ENCODE measurements at regions not wholly inside any gene's neighbourhood (a gene's known extent, or its start where the extent isn't known, plus 50 kb on each side); places are given as distances from the start of the nearest gene placed in this dataset.

DNA sequence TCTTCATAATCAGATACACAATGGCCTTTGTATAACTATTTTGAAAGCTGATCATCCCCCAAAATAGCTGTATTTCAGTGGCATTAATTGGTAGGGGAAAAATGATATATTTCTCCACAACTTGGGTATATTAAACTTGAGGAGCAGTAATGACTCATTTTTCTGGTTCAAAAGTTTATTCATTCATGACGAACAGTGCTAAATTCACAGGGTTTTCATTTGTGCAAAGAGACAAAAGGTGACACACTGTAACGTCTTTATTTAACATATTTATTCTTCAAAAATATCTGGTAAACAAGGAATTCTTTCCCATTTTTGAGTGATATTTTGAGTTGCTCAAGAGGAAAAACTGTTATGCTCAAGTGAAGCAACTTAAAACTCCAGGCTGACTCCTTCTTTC, 415.5 kb upstream of the SOX5 start:
- Mint-ChIP-seq H3K27me3 (ENCODE audit: unreplicated experiment) (no peaks in the 10 kb centered on the region), H3K4me3 (ENCODE audit: unreplicated experiment) (no peak overlapping the region), H3K4me1 (ENCODE audit: unreplicated experiment) (peaks cover 7% of the 10 kb centered on the region), H3K36me3 (ENCODE audit: low read depth, unreplicated experiment) (no peaks in the 10 kb centered on the region), H3K27ac (ENCODE audit: unreplicated experiment) (no peak overlapping the region), H3K9me3 (ENCODE audit: unreplicated experiment) (no peaks in the 10 kb centered on the region)
- DNase-seq (ENCODE audit: low spot score): no peak
- TF ChIP-seq, protein P1, sequence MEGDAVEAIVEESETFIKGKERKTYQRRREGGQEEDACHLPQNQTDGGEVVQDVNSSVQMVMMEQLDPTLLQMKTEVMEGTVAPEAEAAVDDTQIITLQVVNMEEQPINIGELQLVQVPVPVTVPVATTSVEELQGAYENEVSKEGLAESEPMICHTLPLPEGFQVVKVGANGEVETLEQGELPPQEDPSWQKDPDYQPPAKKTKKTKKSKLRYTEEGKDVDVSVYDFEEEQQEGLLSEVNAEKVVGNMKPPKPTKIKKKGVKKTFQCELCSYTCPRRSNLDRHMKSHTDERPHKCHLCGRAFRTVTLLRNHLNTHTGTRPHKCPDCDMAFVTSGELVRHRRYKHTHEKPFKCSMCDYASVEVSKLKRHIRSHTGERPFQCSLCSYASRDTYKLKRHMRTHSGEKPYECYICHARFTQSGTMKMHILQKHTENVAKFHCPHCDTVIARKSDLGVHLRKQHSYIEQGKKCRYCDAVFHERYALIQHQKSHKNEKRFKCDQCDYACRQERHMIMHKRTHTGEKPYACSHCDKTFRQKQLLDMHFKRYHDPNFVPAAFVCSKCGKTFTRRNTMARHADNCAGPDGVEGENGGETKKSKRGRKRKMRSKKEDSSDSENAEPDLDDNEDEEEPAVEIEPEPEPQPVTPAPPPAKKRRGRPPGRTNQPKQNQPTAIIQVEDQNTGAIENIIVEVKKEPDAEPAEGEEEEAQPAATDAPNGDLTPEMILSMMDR (IDR thresholded peaks at IDR 0.05; ENCODE audit: unreplicated experiment): no peak

DNA sequence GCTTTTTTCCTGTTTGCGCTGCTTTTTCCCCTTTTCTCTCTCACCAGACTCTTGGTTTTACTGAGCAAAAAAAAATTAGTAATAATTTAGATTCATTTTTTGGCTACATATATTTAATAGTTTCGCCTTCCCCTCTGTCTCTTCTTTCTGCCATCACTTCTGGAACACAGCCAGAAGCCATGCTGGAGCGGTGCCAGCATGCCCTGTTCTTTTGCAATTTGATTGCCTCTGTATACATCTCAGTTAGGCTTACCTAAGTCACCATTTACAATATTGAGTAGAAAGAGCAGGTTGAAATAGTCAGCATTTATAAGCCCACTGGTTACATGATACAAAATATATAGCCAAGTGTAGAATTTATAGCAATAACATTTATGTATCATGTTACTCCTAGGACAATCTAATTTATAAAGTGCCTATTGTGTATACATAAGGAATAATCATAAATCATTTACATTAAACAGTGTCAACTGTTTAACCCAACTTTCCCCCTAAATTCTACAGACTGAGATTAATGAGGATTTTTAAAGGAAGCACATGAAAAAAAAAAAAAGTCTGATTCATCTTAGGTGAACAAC, 413.8 kb upstream of the SOX5 start:
- no peak for DNase-seq (ENCODE audit: low spot score)
- H3K27ac Mint-ChIP-seq (ENCODE audit: unreplicated experiment): no peak overlapping the region
- TF ChIP-seq, protein P1 (IDR thresholded peaks at IDR 0.05; ENCODE audit: unreplicated experiment): no peak
- H3K27me3 Mint-ChIP-seq (ENCODE audit: unreplicated experiment): no peaks in the 10 kb centered on the region
- no peaks in the 10 kb centered on the region for H3K36me3 Mint-ChIP-seq (ENCODE audit: low read depth, unreplicated experiment)
- no peak overlapping the region for H3K4me3 Mint-ChIP-seq (ENCODE audit: unreplicated experiment)
- peaks cover 7% of the 10 kb centered on the region for H3K4me1 Mint-ChIP-seq (ENCODE audit: unreplicated experiment)
- no peaks in the 10 kb centered on the region for H3K9me3 Mint-ChIP-seq (ENCODE audit: unreplicated experiment)

GRCh38 chr12:24361877-24362580, 412.6 kb upstream of the SOX5 start:
- no peak overlapping the region for H3K4me3 Mint-ChIP-seq (ENCODE audit: unreplicated experiment)
- H3K36me3 Mint-ChIP-seq (ENCODE audit: low read depth, unreplicated experiment): no peaks in the 10 kb centered on the region
- H3K27me3 Mint-ChIP-seq (ENCODE audit: unreplicated experiment): no peaks in the 10 kb centered on the region
- no peak for DNase-seq (ENCODE audit: low spot score)
- H3K4me1 Mint-ChIP-seq (ENCODE audit: unreplicated experiment): peaks cover 7% of the 10 kb centered on the region
- no peak overlapping the region for H3K27ac Mint-ChIP-seq (ENCODE audit: unreplicated experiment)
- TF ChIP-seq, protein P1 (IDR thresholded peaks at IDR 0.05; ENCODE audit: unreplicated experiment): no peak
- no peaks in the 10 kb centered on the region for H3K9me3 Mint-ChIP-seq (ENCODE audit: unreplicated experiment)

DNA sequence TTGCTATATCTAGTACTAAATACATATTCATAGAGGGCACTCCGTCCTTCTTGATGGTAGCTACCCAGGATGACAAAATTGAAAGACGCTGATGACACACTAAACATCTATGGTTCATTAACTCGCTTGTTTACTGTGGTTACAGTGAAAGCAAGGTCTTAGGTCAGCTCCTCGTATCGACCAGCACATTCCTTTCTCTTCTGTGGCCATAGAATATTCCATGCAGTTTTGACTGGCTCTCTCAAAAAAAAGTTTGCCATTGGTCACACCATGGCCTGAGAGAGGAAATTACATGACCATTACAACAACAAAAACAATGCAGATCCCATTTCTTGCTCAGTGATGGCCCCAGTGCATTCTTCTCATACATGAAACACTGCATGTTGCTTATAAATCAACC, 411.4 kb upstream of the SOX5 start:
- Mint-ChIP-seq H3K4me3 (ENCODE audit: unreplicated experiment) (no peak overlapping the region), H3K36me3 (ENCODE audit: low read depth, unreplicated experiment) (no peaks in the 10 kb centered on the region), H3K4me1 (ENCODE audit: unreplicated experiment) (peaks cover 7% of the 10 kb centered on the region), H3K27me3 (ENCODE audit: unreplicated experiment) (no peaks in the 10 kb centered on the region), H3K9me3 (ENCODE audit: unreplicated experiment) (no peaks in the 10 kb centered on the region), H3K27ac (ENCODE audit: unreplicated experiment) (no peak overlapping the region)
- DNase-seq (ENCODE audit: low spot score): no peak
- TF ChIP-seq, protein P1 (IDR thresholded peaks at IDR 0.05; ENCODE audit: unreplicated experiment): no peak

- H3K4me3 Mint-ChIP-seq (ENCODE audit: unreplicated experiment): no peak overlapping the region
- peaks cover 7% of the 10 kb centered on the region for H3K4me1 Mint-ChIP-seq (ENCODE audit: unreplicated experiment)
- no peaks in the 10 kb centered on the region for H3K27me3 Mint-ChIP-seq (ENCODE audit: unreplicated experiment)
- H3K27ac Mint-ChIP-seq (ENCODE audit: unreplicated experiment): no peak overlapping the region
- no peaks in the 10 kb centered on the region for H3K36me3 Mint-ChIP-seq (ENCODE audit: low read depth, unreplicated experiment)
- TF ChIP-seq, protein P1 (IDR thresholded peaks at IDR 0.05; ENCODE audit: unreplicated experiment): no peak
- no peak for DNase-seq (ENCODE audit: low spot score)
- H3K9me3 Mint-ChIP-seq (ENCODE audit: unreplicated experiment): no peaks in the 10 kb centered on the region
Measured at GRCh38 chr12:24360461-24360860, 411.0 kb upstream of the SOX5 start.

Measured in endothelial cell (in vitro differentiated cells).